ENCODE measurements at regions not wholly inside any gene's neighbourhood (a gene's known extent, or its start where the extent isn't known, plus 50 kb on each side); places are given as distances from the start of the nearest gene placed in this dataset.

GRCh38 chr9:103625161-103625804 is 468.8 kb upstream of the SMC2 start:
- DNase-seq (ENCODE audit: low read depth) = no peak

- no peak for DNase-seq (ENCODE audit: low read depth)
These were observed 466.4 kb upstream of the SMC2 start for GRCh38 chr9:103627731-103628130.

GRCh38 chr9:103649086-103649485 is 445.0 kb upstream of the SMC2 start:
- DNase-seq (ENCODE audit: low read depth) = no peak

GRCh38 chr9:103658156-103658555 is 436.0 kb upstream of the SMC2 start:
- DNase-seq (ENCODE audit: low read depth) = no peak

GRCh38 chr9:103660830-103661229 is 433.3 kb upstream of the SMC2 start:
- DNase-seq (ENCODE audit: low read depth) = no peak

GRCh38 chr9:103661663-103662062 is 432.4 kb upstream of the SMC2 start:
- no peak for DNase-seq (ENCODE audit: low read depth)

GRCh38 chr9:103669296-103669695 is 424.8 kb upstream of the SMC2 start:
- DNase-seq (ENCODE audit: low read depth) = no peak

GRCh38 chr9:103674271-103674670 is 419.8 kb upstream of the SMC2 start:
- no peak for DNase-seq (ENCODE audit: low read depth)

GRCh38 chr9:103680581-103680980 is 413.5 kb upstream of the SMC2 start:
- DNase-seq (ENCODE audit: low read depth) = no peak

- no peak for DNase-seq (ENCODE audit: low read depth)
These were observed 412.7 kb upstream of the SMC2 start for GRCh38 chr9:103681435-103681834.

GRCh38 chr9:103700195-103700962 is 393.7 kb upstream of the SMC2 start:
- DNase-seq (ENCODE audit: low read depth) = no peak

- no peak for DNase-seq (ENCODE audit: low read depth)
These were observed 391.5 kb upstream of the SMC2 start for GRCh38 chr9:103702572-103702971.

- no peak for DNase-seq (ENCODE audit: low read depth)
These were observed 386.9 kb upstream of the SMC2 start for GRCh38 chr9:103707181-103707580.

- no peak for DNase-seq (ENCODE audit: low read depth)
These were observed 384.7 kb upstream of the SMC2 start for GRCh38 chr9:103709366-103709765.

GRCh38 chr9:103713631-103714030 is 380.5 kb upstream of the SMC2 start:
- DNase-seq (ENCODE audit: low read depth) = no peak

- DNase-seq (ENCODE audit: low read depth) = no peak
These were observed 379.1 kb upstream of the SMC2 start for GRCh38 chr9:103714992-103715391.

- no peak for DNase-seq (ENCODE audit: low read depth)
These were observed 373.1 kb upstream of the SMC2 start for GRCh38 chr9:103721056-103721455.

GRCh38 chr9:103730866-103731265 is 363.2 kb upstream of the SMC2 start:
- no peak for DNase-seq (ENCODE audit: low read depth)

GRCh38 chr9:103731541-103731940 is 362.6 kb upstream of the SMC2 start:
- DNase-seq (ENCODE audit: low read depth) = no peak

- DNase-seq (ENCODE audit: low read depth) = no peak
These were observed 359.6 kb upstream of the SMC2 start for GRCh38 chr9:103734471-103734870.

- DNase-seq (ENCODE audit: low read depth) = no peak
These were observed 338.7 kb upstream of the SMC2 start for GRCh38 chr9:103755441-103755840.

GRCh38 chr9:103755986-103756385 is 338.1 kb upstream of the SMC2 start:
- no peak for DNase-seq (ENCODE audit: low read depth)

- no peak for DNase-seq (ENCODE audit: low read depth)
These were observed 337.0 kb upstream of the SMC2 start for GRCh38 chr9:103757062-103757461.

- no peak for DNase-seq (ENCODE audit: low read depth)
These were observed 332.6 kb upstream of the SMC2 start for GRCh38 chr9:103761466-103761865.

Data from activated T-cell treated with anti-CD3 and anti-CD28 coated beads for 48 hours (primary cell).